Neuron (in vitro differentiated cells): ENCODE measurements at regions not wholly inside any gene's neighbourhood (a gene's known extent, or its start where the extent isn't known, plus 50 kb on each side); places are given as distances from the start of the nearest gene placed in this dataset.
A peak's percentile ranks its signal among the peaks of the same experiment; 100 is the strongest.

Experiments
- H2AFZ ChIP-seq: one replicate; pipeline ENCODE4 v1.6.1; 2013; ENCODE audit warnings: low read depth, mild to moderate bottlenecking, inconsistent platforms, low read length, moderate library complexity
- H3K27me3 ChIP-seq: one replicate; pipeline ENCODE4 v1.6.1; 2013; ENCODE audit warnings: low read length; ENCODE audit not compliant: insufficient read depth
- H3K36me3 ChIP-seq: one replicate; pipeline ENCODE4 v1.6.1; 2013; ENCODE audit warnings: low read length; ENCODE audit not compliant: insufficient read depth
- H3K4me1 ChIP-seq: one replicate; pipeline ENCODE4 v1.6.1; 2013; ENCODE audit warnings: low read length; ENCODE audit not compliant: insufficient read depth
- H3K4me3 ChIP-seq: 2 replicates; pipeline ENCODE4 v1.5.1; 2013; ENCODE audit warnings: mild to moderate bottlenecking, low read length, moderate library complexity
- H3K9me3 ChIP-seq: one replicate; pipeline ENCODE4 v1.6.1; 2013; ENCODE audit warnings: low read length

DNA sequence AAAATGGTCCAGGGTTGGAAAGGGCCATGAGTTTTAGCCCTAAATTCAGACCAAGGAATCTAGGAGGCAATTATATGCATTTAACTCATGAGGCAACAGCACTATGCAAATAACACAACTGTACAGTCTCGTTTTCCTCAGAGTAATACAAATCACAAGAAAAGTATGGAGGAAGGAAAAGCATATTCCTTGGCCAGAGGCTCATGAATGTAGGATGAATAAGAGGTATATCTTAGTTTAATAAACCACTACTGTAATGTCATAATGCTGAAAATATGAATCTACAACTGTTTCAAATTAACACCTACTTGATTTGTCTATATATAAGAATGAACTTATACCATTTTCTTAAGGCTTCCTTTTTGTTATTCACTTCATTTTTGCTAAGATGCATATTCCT, 252.5 kb upstream of the TANK start:
- Histone ChIP-seq H3K4me1 (peaks cover 29% of the 10 kb centered on the region), H3K36me3 (no peaks in the 10 kb centered on the region), H3K4me3 (no peak overlapping the region), H2AFZ (no peak overlapping the region), H3K9me3 (no peaks in the 10 kb centered on the region), H3K27me3 (no peaks in the 10 kb centered on the region)

DNA sequence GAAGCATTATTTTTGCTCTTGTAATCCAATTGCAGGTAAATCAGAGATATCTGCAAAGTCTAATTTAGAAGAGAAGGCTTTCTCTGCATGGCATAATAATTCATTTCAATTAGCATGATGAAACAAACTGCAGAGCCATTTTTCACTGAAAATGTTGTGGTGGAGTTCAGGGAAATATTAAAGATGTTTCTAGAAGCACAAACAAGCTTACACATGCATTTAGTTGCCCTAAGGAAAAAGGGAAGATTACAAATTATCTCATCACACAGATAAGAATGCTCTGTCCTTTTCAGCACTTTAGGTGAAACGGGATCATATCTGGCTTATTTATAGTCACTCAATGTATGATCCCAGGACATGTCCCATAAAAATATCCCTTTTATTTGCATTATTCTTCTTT, 252.1 kb upstream of the TANK start:
- Histone ChIP-seq H3K9me3 (no peaks in the 10 kb centered on the region), H2AFZ (no peak overlapping the region), H3K4me3 (no peak overlapping the region), H3K36me3 (no peaks in the 10 kb centered on the region), H3K27me3 (no peaks in the 10 kb centered on the region), H3K4me1 (peaks cover 29% of the 10 kb centered on the region)

DNA sequence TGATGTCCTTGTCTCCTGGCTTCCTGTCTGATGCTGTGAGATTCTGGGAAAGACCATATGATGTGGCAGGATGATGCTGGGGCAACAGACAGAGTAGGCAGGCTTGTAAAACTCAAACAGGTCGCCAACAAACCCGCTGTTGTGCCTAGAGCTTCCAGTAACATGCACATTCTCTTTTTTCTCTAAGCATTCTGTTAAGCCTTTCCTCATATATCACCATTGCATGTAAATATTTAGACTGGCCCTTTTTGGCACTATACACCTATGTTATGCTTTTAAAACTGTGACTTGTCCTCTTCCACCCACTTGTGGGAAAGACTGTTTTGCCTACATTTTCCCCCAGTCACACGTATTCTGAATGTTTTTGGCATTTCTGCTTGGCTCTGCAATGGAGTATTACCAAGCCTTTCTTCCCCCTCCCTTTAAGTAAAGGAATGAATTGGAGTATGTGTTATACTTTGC, 250.4 kb upstream of the TANK start:
- no peaks in the 10 kb centered on the region for H3K36me3 ChIP-seq
- no peaks in the 10 kb centered on the region for H3K27me3 ChIP-seq
- no peaks in the 10 kb centered on the region for H3K9me3 ChIP-seq
- no peak overlapping the region for H2AFZ ChIP-seq
- peaks cover 29% of the 10 kb centered on the region for H3K4me1 ChIP-seq
- H3K4me3 ChIP-seq: no peak overlapping the region

DNA sequence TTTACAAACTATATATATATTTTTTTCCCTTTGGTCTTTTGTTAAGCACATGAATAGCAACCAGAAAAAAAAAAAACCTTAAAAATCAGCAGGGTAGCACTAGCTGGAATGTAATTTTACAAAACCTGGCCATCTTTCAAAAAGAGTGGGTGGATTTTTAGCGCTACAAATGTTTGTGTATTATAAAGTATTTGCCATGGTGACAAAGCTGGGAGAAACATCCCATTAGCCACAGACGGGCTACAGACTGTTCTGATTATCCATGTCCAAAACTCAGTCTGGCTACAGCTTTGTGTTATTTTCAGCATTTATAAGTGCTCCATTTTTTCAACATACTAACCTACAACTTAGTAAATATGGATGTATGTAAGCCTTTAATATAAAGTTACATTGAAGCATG, 249.5 kb upstream of the TANK start:
- Histone ChIP-seq H3K27me3 (no peaks in the 10 kb centered on the region), H3K36me3 (no peaks in the 10 kb centered on the region), H2AFZ (peak overlapping the region; percentile 51), H3K4me1 (peaks cover 29% of the 10 kb centered on the region), H3K4me3 (no peak overlapping the region), H3K9me3 (no peaks in the 10 kb centered on the region)

DNA sequence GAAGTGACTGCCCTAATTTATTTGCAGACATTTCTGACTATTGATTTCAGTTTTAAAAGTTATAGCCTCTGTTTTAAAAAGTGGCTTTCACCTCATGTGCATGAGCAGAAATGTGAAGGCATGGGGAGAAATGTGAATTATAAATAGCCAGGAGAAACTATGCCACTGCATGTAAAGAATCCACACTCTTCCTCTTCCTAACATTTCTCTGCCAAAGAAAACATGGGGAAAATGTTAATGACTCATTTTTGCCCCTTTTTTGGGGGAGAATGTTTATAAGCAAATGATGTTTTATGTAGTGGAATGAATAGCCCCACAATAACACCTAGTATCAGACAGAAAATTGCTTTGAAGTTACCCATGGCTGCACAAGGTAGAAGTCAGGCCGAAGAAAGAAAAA, 249.0 kb upstream of the TANK start:
- Histone ChIP-seq H2AFZ (peak overlapping the region; percentile 51), H3K4me1 (peaks cover 26% of the 10 kb centered on the region), H3K27me3 (no peaks in the 10 kb centered on the region), H3K9me3 (no peaks in the 10 kb centered on the region), H3K4me3 (no peak overlapping the region), H3K36me3 (no peaks in the 10 kb centered on the region)

DNA sequence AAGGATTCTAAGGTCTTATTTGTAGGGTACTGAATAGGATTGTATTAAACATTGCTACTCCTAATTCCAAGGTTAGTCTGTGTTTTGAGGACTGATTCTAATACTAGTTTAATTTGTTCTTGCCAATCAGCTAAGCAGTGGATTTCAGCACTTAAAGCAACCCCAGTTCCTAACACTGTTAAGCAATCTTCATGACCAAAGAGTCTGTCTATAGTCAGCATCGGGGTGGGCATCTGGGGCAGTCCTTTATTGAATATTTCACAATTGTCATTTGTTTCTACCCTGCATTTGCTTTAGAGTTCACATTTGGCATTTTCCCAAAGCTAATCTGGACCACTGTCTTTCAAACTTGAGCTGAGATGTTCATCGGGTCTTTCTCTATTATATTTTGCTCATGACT, 248.0 kb upstream of the TANK start:
- peaks cover 26% of the 10 kb centered on the region for H3K4me1 ChIP-seq
- H2AFZ ChIP-seq: no peak overlapping the region
- no peaks in the 10 kb centered on the region for H3K27me3 ChIP-seq
- H3K4me3 ChIP-seq: no peak overlapping the region
- H3K9me3 ChIP-seq: no peaks in the 10 kb centered on the region
- H3K36me3 ChIP-seq: no peaks in the 10 kb centered on the region

DNA sequence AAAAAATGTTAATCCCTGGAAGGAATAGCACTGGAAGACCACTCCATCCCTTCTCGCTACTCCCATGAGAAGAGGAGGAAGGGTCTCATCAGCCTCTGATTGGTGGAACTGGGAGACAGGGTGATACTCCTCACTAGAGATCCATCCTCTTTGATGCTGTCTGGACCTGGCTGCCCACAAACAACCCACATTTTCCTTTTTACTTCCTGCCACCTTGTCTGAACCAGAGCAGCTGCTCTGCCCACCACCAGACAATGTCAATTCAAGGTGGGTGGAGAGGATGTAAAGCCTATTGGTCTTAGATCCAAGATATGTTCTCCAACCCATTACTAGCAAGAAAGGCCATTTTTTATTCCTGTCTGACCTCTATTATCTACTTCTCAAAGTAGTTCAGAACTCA, 246.9 kb upstream of the TANK start:
- Histone ChIP-seq H2AFZ (no peak overlapping the region), H3K36me3 (no peaks in the 10 kb centered on the region), H3K27me3 (no peaks in the 10 kb centered on the region), H3K4me3 (no peak overlapping the region), H3K4me1 (peaks cover 27% of the 10 kb centered on the region), H3K9me3 (no peaks in the 10 kb centered on the region)

DNA sequence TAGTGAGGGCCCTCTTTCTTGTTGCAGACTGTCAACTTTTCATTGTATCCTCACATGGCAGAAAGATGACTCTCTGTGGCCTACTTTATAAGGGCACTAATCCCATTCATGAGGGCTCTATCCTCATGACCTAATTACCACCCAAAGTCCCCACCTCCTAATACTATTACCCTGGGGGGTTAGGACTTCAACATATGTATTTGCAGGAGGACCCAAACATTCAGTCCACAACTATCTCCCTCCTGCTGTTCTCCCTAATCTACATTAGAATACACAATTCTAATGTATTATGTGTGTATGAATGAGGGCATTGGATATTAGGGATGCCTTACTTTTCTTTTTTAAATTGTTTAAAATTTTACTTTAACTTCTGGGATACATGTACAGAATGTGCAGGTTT, 246.0 kb upstream of the TANK start:
- Histone ChIP-seq H2AFZ (no peak overlapping the region), H3K4me1 (peaks cover 27% of the 10 kb centered on the region), H3K4me3 (no peak overlapping the region), H3K9me3 (no peaks in the 10 kb centered on the region), H3K36me3 (no peaks in the 10 kb centered on the region), H3K27me3 (no peaks in the 10 kb centered on the region)

DNA sequence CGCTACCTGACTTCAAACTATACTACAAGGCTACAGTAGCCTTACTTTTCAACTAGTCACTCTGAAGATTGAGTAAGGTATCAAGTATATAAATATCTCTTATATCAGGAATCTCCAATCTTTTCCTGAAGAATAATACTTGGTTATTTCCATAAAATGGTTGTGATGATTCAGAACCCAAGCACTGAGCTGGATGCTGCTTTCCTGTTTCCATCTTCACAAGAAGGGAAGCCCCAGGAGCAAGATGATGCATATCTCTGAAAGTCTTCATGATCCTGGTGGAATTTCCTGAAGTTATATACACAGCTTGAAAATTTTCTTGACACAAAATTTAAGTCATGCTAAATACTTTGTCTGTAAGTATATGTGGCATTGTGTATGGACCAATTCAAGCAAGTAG, 243.9 kb upstream of the TANK start:
- Histone ChIP-seq H3K27me3 (no peaks in the 10 kb centered on the region), H3K4me3 (no peak overlapping the region), H3K36me3 (no peaks in the 10 kb centered on the region), H3K4me1 (peaks cover 8% of the 10 kb centered on the region), H2AFZ (no peak overlapping the region), H3K9me3 (no peaks in the 10 kb centered on the region)

DNA sequence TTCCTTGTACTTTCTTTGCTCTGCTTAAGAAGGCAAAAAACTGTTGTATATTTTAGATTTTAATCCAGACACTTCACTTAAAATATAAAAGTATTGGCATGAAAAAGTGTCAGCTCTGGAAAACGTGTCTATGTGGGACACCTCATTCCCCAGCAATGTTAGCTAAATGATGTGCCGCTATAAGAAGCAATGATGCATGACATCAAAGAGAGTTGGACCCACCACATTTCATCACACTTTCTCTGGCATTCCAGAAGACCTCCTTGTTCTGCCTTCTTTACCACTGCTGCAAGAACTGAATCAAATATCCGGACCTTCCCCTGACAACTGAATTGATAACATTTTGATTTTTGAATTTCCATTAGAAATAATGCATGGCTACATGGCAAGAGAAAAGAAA, 242.4 kb upstream of the TANK start:
- no peaks in the 10 kb centered on the region for H3K36me3 ChIP-seq
- no peaks in the 10 kb centered on the region for H3K27me3 ChIP-seq
- H3K9me3 ChIP-seq: no peaks in the 10 kb centered on the region
- H2AFZ ChIP-seq: no peak overlapping the region
- H3K4me1 ChIP-seq: peaks cover 7% of the 10 kb centered on the region
- H3K4me3 ChIP-seq: no peak overlapping the region

DNA sequence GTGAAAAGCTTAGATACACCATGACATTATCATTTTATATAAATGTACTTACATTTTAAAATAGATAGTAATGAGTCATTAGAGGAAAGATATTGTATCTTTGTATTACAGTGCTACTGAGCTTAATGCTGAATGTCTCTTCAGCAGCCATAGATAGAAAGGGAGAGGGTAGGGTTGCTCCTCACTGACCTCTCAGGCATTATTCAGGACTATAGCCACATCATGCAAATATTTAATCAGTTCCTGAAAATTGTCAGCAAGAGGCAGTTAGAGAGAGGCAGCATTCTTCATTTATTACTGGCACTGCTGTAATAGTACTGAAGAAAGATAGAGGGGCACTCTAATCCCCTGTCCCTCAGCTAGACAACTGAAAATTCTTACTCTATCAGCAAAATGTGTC, 242.0 kb upstream of the TANK start:
- Histone ChIP-seq H2AFZ (no peak overlapping the region), H3K9me3 (no peaks in the 10 kb centered on the region), H3K36me3 (no peaks in the 10 kb centered on the region), H3K4me3 (no peak overlapping the region), H3K27me3 (no peaks in the 10 kb centered on the region), H3K4me1 (peaks cover 7% of the 10 kb centered on the region)

DNA sequence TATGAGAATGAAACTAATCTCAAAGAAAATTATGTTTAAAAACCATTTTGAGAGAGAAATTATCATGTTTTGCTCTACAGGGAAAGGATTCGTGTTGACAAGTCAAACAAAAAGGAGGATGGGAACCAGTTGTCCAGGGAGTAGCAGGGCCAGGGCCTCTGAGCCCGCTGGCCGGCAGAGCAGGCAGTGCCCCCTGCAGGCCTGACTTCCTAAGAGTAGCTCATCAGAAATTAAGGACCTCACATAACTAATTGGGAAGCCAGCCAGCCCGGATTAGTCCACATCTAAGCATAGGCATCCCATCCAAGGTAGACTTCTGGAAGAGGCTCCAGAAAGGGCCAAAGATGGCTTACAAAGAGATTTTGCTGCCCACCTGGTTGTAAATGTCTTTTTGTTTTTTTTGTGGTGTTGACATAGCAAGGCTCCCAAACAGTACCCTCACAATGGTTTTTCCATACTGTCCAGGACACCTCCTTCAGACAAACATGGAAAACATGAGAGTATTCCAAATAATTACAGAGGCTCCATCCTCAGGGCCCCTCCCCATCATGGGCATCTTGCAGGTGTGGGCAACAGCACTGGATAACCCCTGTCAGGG, 241.2 kb upstream of the TANK start:
- Histone ChIP-seq H3K36me3 (no peaks in the 10 kb centered on the region), H3K4me1 (peaks cover 7% of the 10 kb centered on the region), H2AFZ (no peak overlapping the region), H3K27me3 (no peaks in the 10 kb centered on the region), H3K9me3 (no peaks in the 10 kb centered on the region), H3K4me3 (no peak overlapping the region)

DNA sequence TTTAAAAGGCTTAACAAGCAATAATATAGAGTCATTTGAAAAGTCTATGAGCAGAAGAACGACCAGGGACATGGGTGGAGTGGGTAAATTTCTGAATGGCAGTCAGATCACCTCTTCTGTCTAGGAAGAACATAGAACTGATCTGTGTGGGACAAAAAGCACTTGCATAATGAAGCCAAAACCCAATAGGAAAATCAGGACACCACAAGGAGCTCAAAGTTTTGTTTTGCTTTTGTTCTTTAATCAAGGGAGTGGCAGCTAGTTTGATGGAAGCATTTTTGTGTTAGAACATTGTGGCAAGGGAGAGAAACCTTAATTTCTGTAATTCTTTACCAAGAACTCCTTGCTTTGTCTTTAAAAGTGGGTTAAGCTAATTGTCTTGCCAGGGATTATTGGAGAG, 240.2 kb upstream of the TANK start:
- no peaks in the 10 kb centered on the region for H3K9me3 ChIP-seq
- no peak overlapping the region for H3K4me3 ChIP-seq

DNA sequence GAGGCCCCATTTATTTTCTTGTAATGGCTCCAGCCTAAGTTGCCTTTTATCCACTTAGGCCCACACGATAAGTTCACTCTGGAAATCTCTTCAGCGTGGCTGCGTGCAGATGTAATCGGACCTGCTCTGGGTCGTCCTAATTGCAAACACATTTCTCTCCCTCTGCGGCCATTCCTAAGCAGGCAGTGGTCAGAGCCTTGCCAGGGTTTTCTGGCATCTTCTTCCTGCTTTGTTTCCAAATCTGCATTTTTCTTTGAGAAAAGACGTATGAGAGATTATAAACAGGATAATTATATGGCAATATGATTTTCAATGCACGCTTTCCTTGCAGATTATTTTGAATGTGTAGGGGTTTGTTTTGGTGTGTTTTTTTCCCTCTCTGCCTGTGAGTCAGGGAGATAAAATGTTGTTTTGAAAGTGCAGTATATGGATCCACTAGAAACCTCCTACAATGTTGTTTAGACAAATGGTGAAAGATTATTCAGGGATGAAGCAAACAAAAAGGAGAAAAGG, 239.4 kb upstream of the TANK start:
- H3K36me3 ChIP-seq: no peaks in the 10 kb centered on the region
- no peak overlapping the region for H2AFZ ChIP-seq
- H3K4me1 ChIP-seq: peaks cover 7% of the 10 kb centered on the region
- H3K9me3 ChIP-seq: no peaks in the 10 kb centered on the region
- no peaks in the 10 kb centered on the region for H3K27me3 ChIP-seq
- no peak overlapping the region for H3K4me3 ChIP-seq

More for the DNA sequence above, 240.2 kb upstream of the TANK start:
- no peaks in the 10 kb centered on the region for H3K27me3 ChIP-seq
- H2AFZ ChIP-seq: no peak overlapping the region
- no peaks in the 10 kb centered on the region for H3K36me3 ChIP-seq
- H3K4me1 ChIP-seq: peaks cover 7% of the 10 kb centered on the region
